CD4-positive, alpha-beta T cell treated with Interferon alpha-2 for 1 hour (primary cell): ENCODE measurements at regions not wholly inside any gene's neighbourhood (a gene's known extent, or its start where the extent isn't known, plus 50 kb on each side); places are given as distances from the start of the nearest gene placed in this dataset.
"Not testable (repeated sequence)": the region's sequence is repeated elsewhere in the genome, so short reads cannot be mapped to it uniquely, and the experiment has no call there.

ENCODE experiments used
- DNase-seq, 2 donors: peaks; one replicate each; pipeline ENCODE4 v3.0.0-alpha.2; 2020 to 2022

DNA sequence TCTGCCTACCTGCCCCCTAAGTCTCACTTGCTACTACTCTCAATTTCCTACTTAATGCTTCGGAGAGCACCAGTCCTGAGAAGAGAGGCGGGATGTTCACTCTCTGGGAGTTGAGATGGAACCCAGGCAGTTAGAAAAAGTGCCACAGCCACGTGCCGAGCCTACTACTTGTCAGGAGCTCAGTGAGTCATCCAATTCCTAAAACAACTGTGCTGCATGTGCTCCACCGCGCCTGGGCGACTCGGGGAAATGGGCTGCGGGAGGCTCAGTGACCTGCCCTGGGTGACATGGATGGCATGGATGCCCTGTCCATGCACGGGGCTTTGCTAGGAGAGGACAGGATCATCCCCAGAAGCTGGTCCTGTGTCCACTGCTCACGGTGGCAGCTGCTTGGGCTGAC lies 2884.2 kb downstream of the RPIA start:
- DNase-seq, result not testable (repeated sequence)

DNA sequence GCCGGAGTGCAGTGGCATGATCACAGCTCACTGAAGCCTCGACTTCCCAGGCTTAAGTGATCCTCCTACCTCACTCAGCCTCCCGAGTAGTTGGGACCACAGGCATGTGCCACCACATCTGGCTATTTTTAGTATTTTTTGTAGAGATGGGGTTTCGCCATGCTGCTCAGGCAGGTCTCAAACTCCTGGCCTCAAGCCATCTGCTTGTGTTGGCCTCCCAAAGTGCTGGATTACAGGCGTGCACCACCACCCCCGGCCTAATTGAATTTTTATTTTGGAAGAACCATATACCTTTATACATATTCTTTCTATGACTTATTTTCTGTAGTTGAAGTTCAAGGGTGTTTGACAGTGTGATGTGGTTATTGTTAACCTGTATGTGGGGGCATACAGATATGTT lies 2885.9 kb downstream of the RPIA start:
- not testable (repeated sequence) for DNase-seq

DNA sequence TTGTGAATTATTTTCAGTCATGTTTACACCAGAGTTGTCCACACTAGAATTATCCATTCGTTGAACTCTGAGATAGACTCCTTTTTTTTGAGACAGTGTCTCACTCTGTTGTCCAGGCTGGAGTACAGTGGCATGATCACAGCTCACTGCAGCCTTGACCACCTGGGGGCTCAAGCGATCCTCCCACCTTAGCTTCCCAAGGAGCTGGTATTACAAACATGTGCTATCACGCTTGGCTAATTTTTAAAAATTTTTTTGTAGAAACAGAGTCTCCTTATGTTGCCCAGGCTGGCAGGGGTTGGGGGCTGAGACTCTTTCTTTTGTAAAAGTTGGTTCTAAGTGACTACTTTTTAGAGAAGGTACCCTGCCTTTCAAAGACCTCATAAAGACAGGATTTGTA lies 2887.2 kb downstream of the RPIA start:
- DNase-seq, result not testable (repeated sequence)

DNA sequence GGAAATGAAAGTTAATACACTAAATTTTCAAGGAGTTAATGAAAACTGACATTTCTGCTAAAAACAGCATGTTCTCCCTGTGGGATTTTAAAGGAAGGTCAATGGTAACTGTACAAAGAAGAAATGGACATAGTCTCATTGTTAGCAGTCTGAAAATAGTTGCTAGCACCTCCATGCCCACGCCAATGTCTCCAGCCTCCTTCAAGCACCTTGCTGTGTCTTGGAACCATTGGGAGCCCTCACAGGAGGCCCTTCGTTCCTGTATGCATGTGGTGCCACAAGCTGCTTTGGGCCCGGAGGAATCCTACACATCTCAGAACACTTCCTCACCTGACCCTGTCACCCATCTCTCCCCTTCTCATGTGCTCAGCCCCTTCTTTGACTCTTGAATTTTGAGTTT lies 2888.1 kb downstream of the RPIA start:
- not testable (repeated sequence) for DNase-seq

DNA sequence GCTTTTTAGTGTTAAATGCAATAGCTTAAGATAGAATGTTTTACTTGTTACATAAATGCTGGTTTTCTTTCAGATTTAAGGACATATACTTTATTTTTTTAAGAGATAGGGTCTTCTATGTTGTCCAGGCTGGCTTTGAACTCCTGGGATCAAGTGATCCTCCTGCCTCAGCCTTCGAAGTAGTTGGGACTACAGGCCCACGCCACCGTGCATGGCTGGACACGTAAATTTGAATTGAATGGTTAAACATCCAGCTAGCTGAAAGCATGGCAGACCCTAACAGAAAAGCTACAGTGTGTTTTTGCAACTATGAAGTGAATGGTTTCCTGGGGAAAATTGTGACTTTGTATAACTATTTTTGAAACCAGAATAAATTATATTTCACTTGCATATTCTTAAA lies 2888.6 kb downstream of the RPIA start:
- DNase-seq, result not testable (repeated sequence)

DNA sequence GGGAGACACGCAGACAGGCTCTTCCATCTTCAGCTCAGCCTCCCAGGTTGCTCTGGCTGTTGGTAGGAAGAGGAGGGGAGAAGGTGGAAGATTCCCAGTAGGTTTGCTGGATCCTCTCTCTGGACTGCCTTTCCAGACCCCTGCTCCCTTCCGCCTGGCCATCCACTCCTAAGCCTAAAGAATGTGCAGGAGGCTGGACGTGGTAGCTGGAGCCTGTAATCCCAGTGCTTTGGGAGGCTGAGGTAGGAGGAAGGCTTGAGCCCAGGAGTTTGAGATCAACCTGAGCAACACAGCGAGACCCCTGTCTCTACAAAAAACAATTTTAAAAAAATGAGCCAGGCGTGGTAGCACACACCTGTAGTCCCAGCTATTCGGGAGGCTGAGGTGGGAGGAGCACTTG lies 2895.6 kb downstream of the RPIA start:
- not testable (repeated sequence) for DNase-seq

DNA sequence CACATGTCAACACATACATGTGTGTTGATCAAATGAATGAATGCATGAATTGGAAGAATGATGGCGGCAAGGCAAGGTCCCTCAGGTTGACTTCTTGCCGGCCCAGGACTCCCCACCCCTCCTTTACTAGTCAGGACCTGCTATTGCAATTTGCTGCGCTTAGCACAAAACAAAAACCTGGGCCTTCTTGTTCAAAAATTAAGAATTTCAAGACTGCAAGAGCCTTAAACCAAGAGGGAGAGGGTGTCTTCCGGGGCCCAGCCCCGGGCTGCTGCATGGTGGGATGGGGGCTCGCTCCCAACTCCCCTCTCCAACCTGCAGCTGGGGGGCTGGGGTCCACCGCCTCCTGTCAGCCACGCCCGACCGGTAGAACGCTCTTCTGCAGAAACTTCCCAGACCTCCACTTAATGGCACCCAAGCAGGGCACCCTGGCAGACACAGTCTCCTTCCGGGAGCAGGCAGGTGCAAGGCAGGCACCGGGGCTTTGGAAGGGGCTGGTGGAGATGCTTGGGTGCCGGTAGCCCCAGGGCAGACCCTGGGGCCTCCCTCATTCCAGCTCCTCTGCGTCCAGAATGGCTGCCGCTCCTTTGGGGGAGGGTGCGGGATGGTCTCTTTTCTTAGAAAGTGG lies 2896.5 kb downstream of the RPIA start:
- not testable (repeated sequence) for DNase-seq

DNA sequence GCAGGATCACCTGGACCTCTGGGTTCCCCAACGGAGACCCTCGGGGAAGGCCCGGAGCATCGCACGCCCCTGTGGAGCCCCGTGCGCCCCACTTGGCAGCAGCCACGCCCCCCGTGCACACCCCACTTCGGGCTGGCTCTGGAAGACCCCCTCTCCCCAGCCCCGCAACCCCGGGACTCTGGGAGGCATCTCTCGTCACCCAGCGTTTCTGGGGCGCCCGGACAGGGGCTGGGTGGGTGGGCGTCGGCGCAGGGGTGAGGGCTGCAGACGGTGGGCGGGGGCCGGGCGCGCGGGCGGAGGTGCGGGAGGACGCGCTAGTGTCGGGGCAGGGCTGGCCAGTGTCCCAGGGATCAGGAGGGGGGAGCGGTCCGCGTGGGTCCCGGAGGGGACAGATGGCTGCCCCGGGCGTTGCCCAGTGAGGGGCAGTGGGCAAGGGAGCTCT lies 2897.3 kb downstream of the RPIA start:
- not testable (repeated sequence) for DNase-seq

DNA sequence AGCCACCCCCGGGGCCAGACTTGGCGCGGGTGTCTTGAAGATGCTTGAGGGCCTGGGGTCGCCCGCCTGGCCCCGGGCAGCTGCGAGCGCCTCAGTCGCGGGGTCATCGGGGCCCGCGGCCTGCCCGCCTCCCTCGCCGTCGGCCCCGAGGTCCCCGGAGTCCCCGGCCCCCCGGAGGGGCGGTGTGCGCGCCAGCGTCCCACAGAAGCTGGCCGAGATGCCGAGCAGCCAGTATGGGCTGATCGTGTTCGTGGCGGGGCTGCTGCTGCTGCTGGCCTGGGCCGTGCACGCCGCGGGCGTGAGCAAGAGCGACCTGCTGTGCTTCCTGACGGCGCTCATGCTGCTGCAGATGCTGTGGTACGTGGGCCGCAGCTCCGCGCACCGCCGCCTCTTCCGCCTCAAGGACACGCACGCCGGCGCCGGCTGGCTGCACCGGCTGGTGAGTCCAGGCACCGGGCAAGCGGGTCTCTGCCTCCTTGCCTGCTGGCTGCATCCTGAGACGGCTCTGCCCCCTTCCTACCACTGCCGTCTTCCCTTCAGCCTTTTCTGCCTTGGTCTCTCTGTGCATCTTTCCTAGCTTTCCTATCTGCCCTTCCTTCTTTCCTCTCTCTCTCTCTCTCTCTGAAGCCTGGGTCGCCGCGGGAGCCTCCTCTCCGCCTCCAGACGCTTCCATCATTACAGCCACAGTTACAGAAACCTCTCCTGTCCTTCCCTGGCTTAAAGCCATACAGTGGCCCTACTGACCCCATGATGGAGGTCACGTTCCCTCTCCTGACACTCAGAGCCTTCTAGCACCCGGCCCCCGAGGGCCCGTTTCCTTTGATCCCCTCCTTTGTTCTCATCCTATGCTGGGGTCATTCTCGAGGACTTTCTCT lies 2898.2 kb downstream of the RPIA start:
- DNase-seq, result not testable (repeated sequence)

DNA sequence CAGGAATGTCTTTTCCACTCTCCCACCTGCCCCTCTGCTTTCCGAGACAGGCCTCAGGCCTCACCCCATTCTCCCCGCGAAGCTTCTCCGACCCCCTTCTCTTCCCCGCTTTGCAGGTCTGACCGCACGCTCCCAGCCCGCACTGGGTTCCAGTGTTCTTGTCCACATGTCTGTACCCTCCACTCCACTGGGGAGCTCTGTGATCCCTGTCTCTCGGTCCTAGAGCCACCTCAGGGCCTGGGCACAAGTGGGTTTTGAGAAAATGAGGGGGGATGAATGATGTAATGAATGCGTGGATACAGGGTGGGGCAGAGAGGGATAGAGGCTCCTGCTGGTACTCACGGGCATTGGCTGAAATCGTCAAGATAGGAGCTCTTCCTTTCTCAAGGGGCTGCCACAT lies 2898.9 kb downstream of the RPIA start:
- not testable (repeated sequence) for DNase-seq

DNA sequence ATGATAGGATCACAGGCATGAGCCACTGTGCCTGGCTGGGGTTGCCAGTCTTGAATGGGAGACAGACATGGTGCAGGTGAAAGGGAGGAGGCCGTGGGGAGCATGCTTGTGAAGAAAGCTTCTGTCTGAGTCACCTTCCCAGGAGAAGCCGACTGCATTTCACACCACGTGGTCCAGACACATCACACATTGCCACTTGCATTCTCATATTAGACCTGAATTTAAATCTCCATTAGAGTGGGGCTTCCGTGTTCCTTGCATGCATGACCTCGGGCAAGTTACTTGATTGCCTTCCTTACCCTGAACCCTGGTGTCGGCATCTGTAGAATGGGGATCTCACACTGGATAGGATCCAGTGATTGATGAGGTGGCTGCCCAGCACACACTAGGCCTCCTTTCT lies 2899.6 kb downstream of the RPIA start:
- not testable (repeated sequence) for DNase-seq

DNA sequence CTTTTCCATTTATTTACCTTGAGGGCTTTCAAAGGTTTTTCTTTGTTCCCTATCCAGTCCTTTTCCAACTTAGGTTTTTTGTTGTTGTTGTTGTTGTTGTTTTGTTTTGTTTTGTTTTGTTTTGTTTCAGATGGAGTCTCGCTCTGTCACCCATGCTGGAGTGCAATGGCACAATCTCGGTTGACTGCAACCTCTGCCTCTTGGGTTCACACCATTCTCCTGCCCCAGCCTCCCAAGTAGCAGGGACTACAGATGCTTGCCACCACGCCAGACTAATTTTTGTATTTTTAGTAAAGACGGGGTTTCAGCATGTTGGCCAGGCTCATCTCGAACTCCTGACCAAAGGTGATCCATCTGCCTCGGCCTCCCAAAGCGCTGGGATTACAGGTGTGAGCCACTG lies 2906.0 kb downstream of the RPIA start:
- DNase-seq, result not testable (repeated sequence)

DNA sequence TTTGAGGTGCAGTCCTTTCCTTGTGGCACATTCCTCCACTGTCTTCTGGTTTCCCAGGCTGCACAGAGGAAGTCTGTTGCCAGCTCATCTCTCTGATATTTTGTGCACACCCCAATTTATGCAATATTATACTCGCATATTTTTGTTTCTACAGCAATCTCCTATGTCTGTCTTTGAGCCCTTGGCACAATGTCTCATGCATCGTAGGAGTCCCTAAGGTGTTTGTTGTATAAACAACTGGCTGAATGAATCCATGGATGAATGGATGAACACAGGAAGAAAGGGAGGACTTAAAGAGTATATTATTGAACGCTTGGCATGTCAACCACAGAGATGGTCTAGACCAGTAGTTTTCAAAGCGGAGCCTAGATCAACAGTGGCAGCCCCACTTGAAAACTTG lies 2907.0 kb downstream of the RPIA start:
- DNase-seq, result not testable (repeated sequence)

DNA sequence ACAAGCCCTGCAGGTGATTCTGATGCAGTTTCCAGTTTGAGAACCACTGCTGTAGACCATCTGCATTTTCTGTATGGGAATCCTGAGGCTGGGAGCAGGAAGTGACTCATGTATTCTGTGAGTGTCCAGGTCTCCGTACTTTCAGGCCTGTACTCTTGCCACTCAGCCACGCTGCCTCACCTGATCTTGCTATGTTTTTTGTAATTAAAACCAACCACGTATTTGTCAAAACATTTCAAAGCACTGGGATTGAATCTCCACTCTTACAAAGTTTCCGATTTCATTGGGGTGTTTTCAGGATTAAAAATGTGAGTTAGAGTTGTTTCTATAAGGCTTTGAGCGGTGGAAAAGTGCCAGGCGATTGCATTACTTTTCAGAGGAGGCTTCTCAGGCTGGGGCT lies 2907.5 kb downstream of the RPIA start:
- DNase-seq, result not testable (repeated sequence)

DNA sequence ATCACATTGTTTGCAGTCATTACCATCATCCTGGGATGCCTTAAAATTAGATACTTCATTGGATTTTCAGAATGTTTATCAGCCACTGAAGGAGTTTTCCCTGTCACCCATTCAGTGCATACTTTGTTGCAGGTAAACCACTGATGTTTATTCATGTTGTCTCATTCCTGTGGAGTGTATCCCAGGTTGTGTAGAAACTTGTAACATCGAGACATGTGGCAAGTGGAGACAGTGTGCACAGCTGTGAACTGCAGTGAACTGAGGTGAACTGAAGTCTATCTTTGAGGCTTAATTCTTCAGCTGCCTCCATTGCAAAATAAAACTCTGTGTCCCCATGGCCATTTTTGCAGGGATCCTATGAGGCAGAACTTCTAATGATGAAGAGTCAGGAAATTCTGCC lies 2911.4 kb downstream of the RPIA start:
- not testable (repeated sequence) for DNase-seq

DNA sequence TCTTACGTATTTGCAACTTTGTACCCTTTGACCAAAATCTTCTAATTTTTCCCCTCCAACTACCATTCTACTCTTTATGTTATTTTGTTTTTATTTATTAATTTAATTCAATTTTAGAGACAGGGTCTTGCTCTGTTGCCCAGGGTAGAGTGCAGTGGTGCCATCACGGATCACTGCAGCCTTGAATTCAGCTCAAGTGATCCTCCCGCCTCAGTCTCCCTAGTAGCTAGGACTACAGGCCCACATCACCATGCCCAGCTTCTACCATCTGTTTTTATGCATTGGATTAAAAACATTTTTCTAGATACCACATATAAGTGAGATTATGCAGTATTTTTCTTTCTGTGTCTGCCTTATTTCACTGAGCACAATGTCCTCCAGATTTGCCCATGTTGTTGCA lies 2912.5 kb downstream of the RPIA start:
- not testable (repeated sequence) for DNase-seq

DNA sequence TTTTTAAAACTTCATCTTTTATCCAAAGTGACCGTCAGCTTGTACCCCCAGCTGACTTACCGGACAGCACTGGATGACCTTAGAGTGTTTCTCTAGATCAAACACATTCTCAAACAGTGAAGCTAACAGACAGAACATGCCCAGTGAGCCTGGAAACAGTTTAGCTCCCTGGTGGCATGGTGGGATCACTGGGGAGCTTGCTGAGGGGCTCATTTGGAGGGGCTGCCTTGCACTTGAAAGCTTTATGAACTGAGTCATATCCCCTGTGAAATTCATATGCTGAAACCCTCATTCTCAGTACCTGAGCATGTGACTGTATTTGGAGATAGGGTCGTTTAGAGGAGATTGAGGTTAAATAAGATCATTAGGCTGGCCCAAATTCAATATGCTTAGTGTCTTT lies 2913.2 kb downstream of the RPIA start:
- DNase-seq, result not testable (repeated sequence)

DNA sequence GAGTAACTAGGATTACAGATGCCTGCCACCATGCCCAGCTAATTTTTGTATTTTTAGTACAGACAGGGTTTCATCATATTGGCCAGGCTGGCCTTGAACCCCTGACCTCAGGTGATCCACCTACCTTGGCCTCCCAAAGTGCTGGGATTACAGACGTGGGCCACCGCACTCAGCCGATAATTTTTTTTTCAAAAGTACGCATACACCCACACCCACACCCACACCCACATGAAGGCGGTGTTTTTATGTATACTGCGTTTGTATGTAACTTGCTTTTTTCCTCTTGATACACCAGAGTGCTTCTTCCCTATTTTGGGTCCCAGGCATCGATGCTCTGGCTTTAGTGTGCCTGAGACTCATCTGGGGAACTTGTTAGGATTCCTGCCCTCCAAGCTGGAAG lies 2932.3 kb downstream of the RPIA start:
- not testable (repeated sequence) for DNase-seq

DNA sequence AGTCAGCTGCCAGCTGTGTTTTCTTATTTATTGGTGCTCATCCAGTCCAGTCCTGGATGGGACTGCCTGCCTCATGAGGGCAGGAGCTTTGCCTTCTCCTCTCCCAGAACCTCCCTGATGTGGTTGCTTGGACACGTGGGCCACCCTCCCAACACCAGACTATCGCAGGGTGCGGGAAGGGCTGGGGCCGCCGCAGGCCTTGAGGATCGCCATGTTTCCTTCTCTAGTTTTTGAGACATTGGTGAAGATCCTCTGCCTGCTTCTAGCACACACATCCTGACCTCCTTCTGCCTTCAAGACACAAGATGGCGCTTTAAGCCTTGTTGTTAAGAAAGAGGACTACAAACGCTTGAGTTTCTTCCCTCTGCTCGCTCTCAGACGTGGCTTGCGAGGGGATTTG lies 2937.0 kb downstream of the RPIA start:
- DNase-seq, result not testable (repeated sequence)

DNA sequence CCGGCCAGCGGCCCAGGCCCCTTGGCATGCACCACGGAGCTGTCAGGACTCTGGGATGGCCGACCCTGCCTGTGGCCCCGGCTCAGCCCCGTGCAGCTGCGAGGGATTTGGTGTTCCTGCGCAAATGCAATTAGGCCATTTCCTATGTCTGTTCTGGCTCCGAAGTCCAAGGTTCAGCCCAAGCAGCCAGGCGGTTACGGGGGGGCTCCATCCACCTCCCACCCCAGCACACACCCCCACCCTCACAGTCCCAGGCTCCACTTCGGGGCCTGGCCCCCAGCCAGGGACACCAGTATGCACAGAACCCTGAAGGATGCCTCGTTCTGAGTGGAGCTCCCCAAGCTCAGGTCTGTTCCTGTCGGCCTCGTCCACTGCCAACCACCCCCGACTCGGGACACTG lies 2965.7 kb downstream of the RPIA start:
- DNase-seq, result not testable (repeated sequence)

DNA sequence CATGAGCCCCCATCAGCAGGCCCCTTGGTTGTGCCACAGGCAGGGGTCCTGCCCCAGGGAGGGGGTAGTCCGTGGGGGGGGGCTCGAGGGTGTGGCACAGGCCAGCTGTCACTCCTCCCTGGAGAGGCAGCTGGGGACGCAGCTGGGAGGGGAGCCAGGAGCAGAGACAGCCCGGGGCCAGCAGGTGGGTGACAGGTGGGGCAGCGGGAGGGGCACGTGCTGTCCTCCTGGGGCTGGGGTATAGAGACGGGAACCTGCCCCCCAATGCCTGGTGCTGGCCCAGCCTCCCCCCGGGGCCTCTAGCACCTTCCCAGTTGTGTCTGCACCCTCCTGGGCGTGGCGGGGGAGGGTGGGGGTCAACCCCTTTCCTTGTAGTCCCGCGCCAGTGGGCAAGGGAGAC lies 2966.9 kb downstream of the RPIA start:
- DNase-seq, result not testable (repeated sequence)

DNA sequence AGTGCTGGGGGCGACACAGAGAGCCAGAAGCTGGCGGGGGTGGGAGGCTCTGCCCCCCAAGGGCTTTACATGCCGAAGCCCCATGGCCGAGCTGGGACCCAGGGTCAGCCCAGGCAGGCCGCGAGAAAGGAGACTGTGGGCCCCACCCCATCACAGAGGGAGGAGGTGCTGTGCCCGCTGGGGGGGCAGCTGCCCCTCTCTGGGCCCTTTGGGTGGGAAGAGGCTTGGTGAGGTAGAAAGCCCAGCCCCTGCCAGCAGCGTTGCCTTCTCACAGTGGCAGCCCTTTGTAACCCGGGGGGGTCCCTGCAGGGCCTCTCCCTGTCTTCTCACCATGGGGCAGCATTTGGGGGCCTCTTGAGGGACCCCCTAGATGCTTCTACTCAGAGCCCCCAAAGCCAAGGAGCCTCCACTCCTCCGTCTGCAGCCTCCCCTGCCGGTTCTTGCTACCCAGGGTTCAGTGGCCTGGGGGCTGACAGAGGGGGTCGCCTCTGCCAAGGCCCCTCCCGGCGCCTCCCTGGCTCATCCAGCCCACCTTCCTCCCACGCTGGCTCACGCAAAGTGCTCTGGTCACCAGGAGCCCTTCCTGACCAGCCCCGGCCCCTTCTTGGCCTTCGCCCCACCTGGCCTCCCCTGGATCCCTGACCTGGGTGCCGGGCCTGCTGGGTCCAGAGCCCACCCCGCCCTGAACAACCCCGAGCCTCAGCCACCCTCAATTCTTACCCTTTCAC lies 2967.9 kb downstream of the RPIA start:
- not testable (repeated sequence) for DNase-seq

DNA sequence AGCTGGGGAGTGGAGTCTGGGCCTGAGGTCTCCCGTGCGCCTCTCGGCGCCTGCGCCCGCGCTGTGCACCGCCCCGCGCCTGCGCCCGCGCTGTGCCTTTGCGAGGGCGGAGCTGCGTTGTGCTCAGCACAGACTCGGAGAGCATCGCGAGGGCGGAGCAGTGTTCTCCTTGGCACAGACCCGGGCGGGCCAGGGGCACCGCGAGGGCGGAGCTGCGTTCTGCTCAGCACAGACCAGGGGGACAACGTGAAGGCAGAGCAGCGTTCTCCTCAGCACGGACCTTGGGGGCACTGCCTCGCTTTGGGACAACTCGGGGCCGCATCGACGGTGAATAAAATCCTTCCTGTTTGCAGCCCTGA lies 2968.4 kb downstream of the RPIA start:
- not testable (repeated sequence) for DNase-seq

DNA sequence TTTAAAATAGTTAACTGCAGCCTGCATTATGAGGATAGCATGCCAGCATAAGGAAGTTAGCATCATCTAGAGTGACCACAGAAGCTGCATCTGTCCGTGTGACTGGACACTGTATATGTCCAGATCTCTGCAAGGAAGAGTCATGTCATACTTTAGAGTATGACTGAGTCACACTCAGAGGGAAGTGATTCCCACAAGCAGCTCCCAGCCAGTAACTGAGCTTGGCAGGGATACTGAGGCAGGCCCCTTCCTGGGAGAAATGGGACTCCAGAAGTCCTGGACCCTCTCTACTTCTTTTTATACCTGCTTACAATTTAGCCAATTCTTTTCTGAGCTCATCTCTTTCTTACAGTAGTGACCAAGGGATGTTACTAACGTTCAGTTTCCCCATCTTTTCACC lies 2975.9 kb downstream of the RPIA start:
- DNase-seq, result not testable (repeated sequence)
